HG03521 (cell line): ENCODE measurements at regions not wholly inside any gene's neighbourhood (a gene's known extent, or its start where the extent isn't known, plus 50 kb on each side); places are given as distances from the start of the nearest gene placed in this dataset.
"Not testable (repeated sequence)": the region's sequence is repeated elsewhere in the genome, so short reads cannot be mapped to it uniquely, and the experiment has no call there.

Source experiments
- ATAC-seq: cut with Tn5 transposase; IDR thresholded peaks from one replicate; pipeline ENCODE4 v1.9.1; 2021; ENCODE audit warnings: mild to moderate bottlenecking, moderate library complexity; ENCODE audit not compliant: unreplicated experiment

DNA sequence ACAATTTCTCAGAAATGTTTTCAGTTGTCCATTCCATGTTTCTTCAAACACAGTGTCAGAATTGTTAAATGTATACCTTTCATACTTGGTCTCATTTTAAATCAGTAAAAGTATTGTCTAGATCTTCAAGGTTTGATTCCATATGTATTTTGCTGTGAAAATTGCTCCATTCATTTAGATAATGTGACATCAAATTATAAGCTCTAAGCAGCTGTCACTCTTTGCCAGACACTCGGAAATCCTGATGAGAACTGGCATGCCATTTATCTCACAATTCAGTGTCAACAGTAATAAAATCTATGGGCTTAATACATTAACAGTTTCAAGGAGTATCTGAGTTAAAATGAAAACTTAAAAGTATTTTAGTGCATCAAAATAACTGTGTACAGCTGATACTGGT lies 1025.3 kb upstream of the EPHA6 start:
- no peak for ATAC-seq

DNA sequence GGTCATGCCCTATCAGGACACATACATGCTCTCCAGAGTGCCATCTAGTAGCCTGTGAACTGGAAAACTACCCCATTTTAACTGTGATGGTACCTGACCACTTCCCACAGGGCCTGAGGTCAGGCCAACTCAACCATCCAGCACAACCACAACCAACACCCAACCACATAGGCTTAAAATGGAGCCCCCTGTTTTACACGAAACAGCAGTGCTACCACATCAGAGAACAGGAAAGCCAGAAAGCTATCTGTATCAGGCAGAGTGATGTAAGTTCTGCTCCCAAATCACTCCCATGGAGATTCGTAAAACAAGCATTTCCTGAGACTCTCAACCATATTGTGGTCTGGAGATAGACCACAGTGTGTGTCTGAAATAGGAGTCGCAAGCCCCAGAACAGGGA lies 1017.3 kb upstream of the EPHA6 start:
- no peak for ATAC-seq

DNA sequence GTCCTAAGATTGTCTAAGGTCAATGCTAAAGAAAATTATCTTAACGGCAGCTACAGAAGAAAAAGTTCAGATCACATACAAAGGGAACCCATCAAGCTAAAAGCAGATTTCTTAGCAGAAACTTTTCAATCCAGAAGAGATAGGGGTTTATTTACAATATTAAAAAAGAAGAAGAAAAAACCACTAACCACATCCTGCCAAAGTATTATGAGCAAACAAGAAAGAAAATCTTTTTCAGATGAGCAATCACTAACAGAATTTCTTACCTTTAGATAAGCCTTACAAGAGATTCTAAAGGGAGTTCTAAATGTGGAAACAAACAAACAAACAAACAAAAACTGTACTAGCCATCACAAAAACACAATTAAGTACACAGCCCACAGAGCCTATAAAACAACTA lies 1015.8 kb upstream of the EPHA6 start:
- ATAC-seq = no peak

DNA sequence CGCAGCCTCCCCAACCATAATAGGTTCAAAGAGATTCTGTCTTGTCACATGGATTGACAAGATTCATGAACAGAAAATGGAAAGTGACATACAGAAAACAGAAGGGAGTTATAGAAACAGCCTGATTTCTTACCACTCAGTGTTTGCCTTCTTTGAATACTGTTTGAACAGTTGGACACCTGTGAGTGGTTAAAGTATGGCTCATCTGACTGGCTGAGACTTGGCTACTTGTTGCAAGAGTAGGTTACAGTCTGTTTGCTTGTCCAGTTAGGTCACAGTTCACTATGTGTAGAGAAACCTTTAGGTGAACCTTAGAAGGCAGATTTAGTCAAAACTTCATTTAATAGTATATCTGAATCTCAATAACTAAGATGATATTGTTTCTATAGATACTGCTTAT lies 1003.9 kb upstream of the EPHA6 start:
- no peak for ATAC-seq

DNA sequence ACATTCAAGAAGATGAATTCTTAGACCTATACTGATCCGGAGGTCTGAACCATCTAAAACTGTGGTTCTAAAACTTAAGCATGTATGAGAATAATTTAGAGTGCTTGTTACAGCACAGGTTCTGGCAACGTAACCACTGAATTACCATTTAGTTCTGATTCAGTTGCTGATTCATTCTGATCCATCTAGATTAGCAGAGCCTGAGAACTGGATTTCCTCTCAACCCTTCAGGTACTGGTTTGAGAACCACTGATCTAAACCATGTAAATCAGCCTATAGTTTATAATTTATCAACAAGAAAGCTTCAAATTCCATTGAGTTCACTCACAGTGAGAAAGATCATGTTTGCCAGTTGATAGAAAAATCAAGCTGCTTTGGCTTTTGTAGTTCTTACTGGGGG lies 1001.1 kb upstream of the EPHA6 start:
- no peak for ATAC-seq

DNA sequence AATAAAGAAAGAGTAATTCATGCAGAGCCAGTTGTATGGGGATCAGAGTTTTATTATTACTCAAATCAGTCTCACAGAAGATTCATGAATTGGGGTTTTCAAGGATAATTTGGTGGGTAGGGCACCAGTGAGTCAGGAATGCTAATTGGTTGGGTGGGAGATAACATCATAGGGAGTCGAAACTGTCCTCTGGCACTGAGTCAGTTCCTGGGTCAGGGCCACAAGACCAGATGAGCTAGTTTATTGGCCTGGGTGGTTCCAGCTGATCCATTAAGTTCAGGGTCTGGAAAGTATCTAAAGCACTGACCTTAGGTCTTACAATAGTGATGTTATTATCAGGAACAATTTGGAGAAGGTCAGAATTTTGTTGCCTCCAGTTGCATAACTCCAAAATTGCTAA lies 998.6 kb upstream of the EPHA6 start:
- no peak for ATAC-seq

DNA sequence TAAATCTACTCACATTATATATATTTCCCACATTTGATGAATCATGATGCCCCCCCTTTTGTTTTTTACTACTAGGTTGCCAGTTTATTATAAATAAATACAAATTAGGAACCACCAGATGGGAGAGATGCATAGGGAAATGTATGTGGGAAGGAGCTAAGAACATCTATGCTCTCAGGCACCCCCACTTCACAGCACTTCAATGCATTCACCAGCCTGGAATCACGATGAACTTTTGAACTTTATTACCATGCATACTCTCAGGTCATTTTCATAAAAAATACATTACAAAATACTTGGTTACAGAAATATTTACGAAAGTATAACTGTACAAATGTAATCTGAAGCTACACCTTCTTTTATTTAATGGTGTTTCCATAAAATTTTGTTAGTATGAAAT lies 988.0 kb upstream of the EPHA6 start:
- no peak for ATAC-seq

DNA sequence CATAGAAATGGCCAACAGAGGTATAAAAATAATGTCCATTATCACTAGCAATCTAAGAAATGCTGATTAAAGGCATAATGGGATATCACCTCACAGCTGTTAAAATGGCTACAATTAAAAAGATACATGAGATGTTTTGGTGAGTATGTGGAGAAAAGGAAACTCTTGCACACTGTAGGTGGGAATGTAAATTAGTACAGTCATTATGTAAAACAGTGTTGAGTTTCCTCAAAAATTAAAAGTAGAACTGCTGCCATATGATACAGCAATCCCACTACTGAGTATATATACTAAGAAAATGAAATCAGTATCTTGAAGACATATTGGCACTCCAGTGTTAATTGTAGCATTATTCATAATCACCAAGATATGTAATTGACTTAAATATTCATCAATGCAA lies 982.2 kb upstream of the EPHA6 start:
- ATAC-seq = no peak

DNA sequence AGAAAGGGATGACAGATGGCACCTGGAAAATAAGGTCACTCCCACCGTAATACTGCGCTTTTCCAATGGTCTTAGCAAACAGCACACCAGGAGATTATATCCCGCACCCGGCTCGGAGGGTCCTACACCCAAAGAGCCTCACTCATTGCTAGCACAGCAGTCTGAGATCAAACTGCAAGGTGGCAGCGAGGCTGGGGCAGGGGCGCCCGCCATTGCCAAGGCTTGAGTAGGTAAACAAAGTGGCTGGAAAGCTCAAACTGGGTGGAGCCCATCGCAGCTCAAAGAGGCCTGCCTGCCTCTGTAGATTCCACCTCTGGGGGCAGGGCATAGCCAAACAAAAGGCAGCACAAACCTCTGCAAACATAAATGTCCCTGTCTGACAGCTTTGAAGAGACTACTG lies 953.8 kb upstream of the EPHA6 start:
- ATAC-seq = not testable (repeated sequence)

DNA sequence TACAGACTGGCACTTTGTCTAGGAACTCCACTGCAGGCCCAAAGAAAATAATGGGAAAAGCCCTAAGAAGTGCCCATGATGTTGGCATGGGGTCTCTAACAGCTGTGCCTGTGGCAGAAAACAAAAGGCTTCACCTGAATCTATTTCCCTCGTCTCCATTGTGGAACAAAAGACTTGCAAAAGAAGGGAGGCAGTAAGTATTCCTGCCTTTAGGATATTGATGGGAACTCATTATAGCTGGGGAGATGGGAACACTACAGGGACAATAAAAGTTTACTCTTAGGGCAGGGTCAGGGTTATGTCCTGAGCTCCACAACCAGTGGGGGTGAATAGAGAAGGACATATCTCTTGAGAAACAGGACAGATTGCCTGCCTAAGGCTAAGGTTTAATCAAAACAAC lies 930.6 kb upstream of the EPHA6 start:
- no peak for ATAC-seq

DNA sequence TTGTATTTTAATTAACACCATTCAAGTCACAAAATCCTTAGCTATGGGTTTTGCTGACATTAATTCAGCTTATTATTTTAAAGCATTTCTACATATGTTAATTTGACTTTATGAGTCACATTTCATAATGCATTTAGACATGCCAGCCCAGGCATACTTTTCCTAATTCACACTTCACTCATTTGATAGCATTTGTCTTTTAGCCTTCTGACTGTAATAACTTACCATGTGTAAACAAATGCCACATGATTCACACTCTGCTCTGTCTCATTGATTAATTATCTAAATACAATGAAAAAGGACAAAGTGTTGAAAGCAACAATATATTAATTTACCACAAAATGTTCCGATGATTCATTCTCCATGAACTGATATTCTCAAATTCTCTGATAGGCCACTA lies 927.8 kb upstream of the EPHA6 start:
- no peak for ATAC-seq

DNA sequence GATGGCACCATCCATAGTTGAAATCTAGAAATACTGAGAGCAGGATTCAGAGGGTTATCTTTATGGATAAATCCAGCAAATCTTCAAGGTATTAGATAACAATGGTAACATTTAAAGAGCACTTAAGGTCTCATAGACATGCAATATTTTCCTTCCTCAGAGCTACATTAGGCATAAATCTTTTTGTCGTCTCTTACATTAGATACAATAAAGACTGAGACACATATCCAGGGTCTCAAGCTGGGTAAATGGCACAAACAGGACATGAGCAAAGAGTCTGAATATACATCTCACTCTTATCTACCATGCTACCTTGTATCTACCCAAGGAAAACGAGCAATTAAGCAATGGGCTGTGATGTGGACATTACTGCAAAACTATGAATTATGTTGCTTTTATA lies 927.3 kb upstream of the EPHA6 start:
- no peak for ATAC-seq

DNA sequence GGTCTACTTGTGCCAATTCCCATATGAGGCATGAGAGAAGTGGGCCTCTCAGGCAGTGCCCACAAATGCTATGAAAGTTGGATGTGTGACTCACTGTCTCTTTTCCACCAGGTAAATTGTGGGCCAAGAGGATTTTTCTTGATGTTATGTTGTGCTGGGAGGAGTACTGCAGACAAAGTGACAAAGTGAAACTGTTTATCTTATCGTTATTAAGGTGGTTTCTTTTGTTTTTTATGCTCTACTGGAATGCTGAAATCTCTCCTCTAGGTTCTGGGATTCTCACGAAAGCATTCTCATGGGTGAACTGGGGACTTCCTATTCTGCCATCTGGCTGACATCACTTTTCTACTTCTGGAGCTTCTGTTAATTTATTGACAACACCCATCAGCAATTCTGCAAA lies 919.6 kb upstream of the EPHA6 start:
- no peak for ATAC-seq

DNA sequence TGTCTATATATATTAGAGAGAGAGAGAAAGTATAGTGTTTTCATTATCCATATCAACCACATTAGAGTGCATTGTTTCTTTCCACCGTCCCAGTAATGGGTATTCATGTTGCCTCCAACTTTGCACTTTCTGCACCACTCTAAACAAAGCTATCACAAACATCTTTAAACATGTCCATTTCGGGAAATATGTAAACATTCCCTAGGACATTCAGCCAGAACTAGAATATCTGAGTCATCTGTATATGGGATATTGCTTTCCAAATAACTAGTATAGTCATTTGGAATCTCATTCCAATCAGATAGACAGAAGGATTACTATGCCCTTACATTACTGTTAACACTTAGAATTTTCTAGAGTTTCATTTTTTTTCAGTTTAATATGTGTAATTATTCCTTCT lies 914.9 kb upstream of the EPHA6 start:
- ATAC-seq = no peak

DNA sequence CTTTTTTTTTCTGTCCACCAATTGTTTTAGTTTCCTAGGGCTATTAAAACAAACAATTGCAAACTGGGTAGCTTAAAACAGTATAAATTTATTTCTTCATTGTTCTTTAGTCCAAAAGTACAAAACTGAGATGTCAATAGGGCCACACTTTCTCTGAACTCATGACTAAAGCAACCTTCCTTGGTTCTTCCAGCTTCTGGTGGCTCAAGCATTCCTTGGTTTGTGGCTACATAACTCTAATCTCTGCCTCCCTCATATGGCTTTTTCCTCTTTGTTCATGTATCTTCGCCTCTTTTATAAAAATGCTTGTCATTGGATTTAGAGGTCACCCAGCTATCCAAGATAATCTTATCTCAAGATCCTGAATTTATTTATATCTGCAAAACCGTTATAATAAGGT lies 914.5 kb upstream of the EPHA6 start:
- no peak for ATAC-seq

DNA sequence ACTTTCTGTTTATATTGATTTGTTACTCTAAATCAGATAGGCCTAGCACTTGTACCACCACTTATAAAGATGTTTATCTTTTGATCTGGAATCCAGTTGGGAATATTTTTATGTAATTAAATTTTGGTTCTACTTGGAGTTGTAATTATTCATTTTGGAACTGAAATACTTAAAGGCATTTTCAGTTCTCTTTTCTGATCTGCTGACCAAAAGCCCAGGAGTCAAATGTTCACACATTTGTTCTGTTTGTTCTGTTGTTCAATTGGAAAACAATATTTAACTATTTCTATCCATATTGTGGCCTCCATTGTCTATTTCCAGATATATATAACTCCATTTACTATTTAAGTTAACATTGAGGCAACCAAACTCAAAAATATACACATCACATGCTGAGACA lies 912.4 kb upstream of the EPHA6 start:
- ATAC-seq = no peak

DNA sequence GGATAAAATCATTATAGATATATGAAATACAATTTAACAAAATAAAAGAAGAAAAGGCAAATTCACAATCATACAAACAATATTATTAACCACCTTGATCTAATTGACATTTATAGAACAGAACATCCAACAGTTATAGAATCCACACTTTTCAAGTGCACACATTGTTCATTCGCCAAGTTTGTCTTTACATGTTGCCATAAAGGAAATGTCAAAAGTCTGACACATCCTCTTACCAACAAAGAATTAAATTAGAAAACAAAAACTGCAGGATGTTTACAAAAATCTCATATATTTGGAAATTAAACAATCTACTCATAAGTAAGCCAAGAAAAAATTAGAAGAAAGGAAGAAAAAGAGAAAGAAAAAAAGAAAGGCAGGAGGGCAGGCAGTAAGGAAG lies 909.2 kb upstream of the EPHA6 start:
- ATAC-seq = no peak

DNA sequence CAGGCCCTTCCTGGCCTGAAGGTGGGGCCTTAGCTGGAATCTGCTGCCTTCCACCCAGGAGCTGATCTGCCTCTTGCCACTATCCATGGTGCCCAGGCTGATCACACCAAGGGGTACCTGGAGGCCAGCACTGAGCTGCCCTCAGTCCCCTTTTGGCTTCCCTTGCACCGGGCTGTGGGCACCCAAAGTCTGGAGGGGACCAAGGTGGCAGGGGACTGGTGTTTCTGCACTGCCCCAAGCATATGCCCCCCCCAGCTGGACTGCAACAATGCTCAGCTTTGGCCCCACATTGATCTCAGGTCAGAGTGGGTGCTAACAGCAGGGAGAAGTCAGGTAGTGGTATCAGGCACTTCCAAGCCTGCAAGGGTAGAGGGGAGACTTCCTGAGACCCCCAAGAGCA lies 902.6 kb upstream of the EPHA6 start:
- no peak for ATAC-seq

DNA sequence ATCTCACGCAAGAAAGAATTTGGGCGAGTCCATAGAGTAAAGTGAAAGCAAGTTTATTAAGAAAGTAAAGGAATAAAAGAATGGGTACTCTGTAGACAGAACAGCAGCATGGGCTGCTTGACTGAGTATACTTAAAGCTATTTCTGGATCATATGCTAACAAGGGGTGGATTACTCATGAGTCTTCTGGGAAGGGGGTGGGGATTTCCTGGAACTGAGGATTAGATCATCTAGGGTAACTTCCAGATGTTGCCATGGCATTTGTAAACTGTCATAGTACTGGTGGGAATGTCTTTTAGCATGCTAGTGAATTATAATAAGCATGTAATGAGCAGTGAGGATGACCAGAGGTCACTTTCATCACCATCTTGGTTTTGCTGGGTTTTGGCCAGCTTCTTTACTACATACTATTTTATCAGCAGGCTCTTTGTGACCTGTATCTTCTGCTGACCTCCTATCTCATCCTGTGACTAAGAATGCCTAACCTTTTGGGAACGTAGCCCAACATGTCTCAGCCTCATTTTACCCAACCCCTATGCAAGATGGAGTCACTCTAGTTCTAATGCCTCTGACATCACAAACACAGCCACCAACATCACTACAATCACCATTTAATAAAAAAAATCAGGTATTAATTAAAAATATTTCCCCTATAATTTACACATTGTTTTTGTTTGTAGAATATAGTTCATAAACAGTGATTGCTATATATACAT lies 890.7 kb upstream of the EPHA6 start:
- no peak for ATAC-seq

DNA sequence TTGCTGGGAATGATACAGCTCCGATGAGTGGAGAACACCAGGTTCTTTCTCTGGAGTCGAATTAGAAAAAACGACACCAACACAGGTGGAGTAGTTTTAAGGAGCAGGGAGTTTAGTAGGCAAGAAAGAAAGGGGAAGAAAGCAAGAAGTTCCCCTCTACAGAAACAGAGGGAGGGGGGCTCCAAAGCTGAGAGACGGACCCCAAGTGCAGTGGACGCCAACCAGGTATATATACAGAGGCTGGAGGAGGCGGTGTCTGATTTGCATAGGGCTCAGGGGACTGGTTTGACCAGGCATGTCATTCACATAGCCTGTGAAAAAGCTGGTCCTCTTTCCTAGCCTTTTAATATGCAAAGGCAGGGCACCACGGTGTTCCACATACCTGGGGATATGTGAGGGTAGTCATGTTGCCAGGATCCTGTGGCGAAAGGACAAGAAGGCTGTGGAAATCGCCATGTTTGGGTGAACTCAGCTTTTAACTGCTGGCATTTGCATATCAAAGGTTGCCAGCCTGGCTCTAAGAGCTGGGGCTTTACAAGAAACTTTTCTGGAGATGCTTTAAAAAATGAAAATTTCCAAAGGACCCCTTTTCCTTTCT lies 887.4 kb upstream of the EPHA6 start:
- ATAC-seq = no peak

DNA sequence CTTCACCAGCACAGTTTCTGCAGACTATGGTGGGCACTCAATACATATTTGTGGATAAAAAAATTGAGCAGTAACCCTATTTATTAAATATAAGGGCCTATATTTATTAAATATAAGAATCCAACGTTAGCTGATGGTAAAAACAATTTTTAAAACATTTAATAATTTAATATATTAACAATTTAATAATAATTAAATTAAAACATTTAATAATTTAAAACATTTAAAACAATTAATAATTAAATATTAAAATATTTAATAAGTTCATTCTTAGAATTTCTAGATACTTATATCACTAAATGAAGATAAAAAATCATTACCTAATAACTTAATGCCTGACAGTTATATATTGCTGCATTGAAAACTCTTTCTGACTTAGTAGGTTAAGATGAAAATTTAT lies 880.2 kb upstream of the EPHA6 start:
- no peak for ATAC-seq

DNA sequence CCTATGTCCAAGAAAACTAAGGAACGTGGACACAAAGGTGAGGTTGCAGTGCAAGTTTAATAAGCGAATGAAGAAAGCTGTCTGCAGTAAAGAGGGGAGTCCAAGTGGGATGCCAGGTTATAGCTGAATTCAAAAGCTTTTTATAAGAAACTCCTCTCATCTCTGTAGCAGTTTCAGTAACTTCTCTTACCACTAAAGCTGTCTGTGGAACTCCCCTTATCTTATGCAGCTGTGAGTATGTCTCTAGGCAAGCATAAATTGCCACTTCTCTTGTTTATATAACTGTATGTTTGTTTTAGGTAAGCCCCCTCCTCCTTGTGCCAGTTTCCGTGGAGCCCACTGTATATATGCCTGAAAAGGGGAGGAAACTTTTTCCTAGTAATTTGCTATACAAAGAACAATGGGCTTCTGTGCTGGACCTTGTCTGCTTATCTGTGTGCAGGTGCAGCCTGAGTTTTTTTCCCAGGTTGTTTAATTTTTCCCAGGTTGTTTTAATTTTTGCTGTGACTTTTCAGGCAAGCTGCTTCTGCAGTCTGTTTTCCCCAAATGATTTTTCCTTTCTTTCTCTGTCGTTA lies 875.1 kb upstream of the EPHA6 start:
- ATAC-seq = no peak
